ENCODE measurements at regions not wholly inside any gene's neighbourhood (a gene's known extent, or its start where the extent isn't known, plus 50 kb on each side); places are given as distances from the start of the nearest gene placed in this dataset.

DNA sequence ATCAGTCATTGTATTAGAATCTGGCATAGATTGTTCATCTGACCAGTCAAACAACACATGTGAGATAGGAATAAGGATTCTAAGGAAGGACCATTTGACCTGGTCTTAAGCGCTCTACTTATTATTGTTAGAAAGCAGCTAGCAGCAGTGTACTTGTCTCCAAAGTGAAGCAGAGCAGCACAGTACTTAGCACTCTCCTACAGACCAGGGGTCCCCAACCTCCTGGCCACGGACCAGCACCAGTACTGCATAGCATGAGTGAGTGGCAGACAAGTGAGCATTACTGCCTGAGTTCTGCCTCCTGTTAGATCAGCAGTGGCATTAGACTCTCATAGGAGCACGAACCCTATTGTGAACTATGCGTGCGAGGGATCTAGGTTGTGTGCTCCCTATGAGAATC is 135.9 kb upstream of the SPRY1 start:
- TF ChIP-seq, protein P1, sequence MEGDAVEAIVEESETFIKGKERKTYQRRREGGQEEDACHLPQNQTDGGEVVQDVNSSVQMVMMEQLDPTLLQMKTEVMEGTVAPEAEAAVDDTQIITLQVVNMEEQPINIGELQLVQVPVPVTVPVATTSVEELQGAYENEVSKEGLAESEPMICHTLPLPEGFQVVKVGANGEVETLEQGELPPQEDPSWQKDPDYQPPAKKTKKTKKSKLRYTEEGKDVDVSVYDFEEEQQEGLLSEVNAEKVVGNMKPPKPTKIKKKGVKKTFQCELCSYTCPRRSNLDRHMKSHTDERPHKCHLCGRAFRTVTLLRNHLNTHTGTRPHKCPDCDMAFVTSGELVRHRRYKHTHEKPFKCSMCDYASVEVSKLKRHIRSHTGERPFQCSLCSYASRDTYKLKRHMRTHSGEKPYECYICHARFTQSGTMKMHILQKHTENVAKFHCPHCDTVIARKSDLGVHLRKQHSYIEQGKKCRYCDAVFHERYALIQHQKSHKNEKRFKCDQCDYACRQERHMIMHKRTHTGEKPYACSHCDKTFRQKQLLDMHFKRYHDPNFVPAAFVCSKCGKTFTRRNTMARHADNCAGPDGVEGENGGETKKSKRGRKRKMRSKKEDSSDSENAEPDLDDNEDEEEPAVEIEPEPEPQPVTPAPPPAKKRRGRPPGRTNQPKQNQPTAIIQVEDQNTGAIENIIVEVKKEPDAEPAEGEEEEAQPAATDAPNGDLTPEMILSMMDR (IDR thresholded peaks at IDR 0.05), result no peak
- TF ChIP-seq POLR2A (IDR thresholded peaks at IDR 0.05; ENCODE audit: low read depth), result no peak

Measured in esophagus muscularis mucosa (tissue), 3 donors.